ENCODE measurements at regions not wholly inside any gene's neighbourhood (a gene's known extent, or its start where the extent isn't known, plus 50 kb on each side); places are given as distances from the start of the nearest gene placed in this dataset.

GRCh38 chr4:38609614-38610013 is 54.4 kb upstream of the KLF3 start:
- no peak overlapping the region for H3K4me3 ChIP-seq
- DNase-seq (ENCODE audit: low spot score): no peak
- no peak overlapping the region for H3K27ac ChIP-seq
- TF ChIP-seq CTCF (IDR thresholded peaks at IDR 0.05): no peak

GRCh38 chr4:38610521-38610920 is 53.5 kb upstream of the KLF3 start:
- Histone ChIP-seq H3K4me3 (no peak overlapping the region), H3K27ac (no peak overlapping the region)
- no peak for DNase-seq (ENCODE audit: low spot score)
- TF ChIP-seq CTCF (IDR thresholded peaks at IDR 0.05): no peak

- no peak for TF ChIP-seq CTCF (IDR thresholded peaks at IDR 0.05)
- no peak for DNase-seq (ENCODE audit: low spot score)
- H3K27ac ChIP-seq: peak overlapping the region in 1 of 2 donors; percentile 12
- no peak overlapping the region for H3K4me3 ChIP-seq
These were observed 53.0 kb upstream of the KLF3 start for GRCh38 chr4:38610966-38611431.

- Histone ChIP-seq H3K4me3 (no peak overlapping the region), H3K27ac (no peak overlapping the region)
- no peak for TF ChIP-seq CTCF (IDR thresholded peaks at IDR 0.05)
- DNase-seq (ENCODE audit: low spot score): no peak
These were observed 52.3 kb upstream of the KLF3 start for GRCh38 chr4:38611676-38612075.

GRCh38 chr4:38612646-38613414 is 51.2 kb upstream of the KLF3 start:
- peak overlapping the region in 1 of 2 donors; percentile 14 for H3K27ac ChIP-seq
- no peak for TF ChIP-seq CTCF (IDR thresholded peaks at IDR 0.05)
- no peak overlapping the region for H3K4me3 ChIP-seq
- DNase-seq (ENCODE audit: low spot score): no peak

Measured in coronary artery (tissue), 2 donors.